ENCODE measurements at regions not wholly inside any gene's neighbourhood (a gene's known extent, or its start where the extent isn't known, plus 50 kb on each side); places are given as distances from the start of the nearest gene placed in this dataset.

- Histone ChIP-seq H4K20me1 (ENCODE audit: insufficient read depth, low read length) (no peaks in the 10 kb centered on the region), H3K4me2 (ENCODE audit: low read depth, low read length) (no peak overlapping the region), H3K27ac (ENCODE audit: insufficient read depth, low read length) (no peak overlapping the region), H3K36me3 (ENCODE audit: control insufficient read depth, insufficient read depth, low read length) (no peaks in the 10 kb centered on the region), H2BK15ac (ENCODE audit: low read depth, low read length) (no peak overlapping the region), H4K5ac (ENCODE audit: low read depth, low read length) (no peak overlapping the region), H3K9me3 (ENCODE audit: control insufficient read depth, insufficient read depth, low read length) (no peaks in the 10 kb centered on the region), H3K27me3 (ENCODE audit: control insufficient read depth, insufficient read depth, low read length) (peaks cover 20% of the 10 kb centered on the region), H3K9me1 (ENCODE audit: insufficient read depth, low read length) (no peaks in the 10 kb centered on the region), H3K4me1 (ENCODE audit: control insufficient read depth, insufficient read depth, low read length) (no peaks in the 10 kb centered on the region; the same call in 1 of the 2 replicates), H3K18ac (ENCODE audit: low read depth, low read length) (no peak overlapping the region), H2BK120ac (ENCODE audit: low read depth, low read length) (no peak overlapping the region), H2AK5ac (ENCODE audit: low read depth, low read length) (no peak overlapping the region), H3K4me3 (ENCODE audit: insufficient read depth, low read depth, low read length) (no peak overlapping the region), H2BK5ac (ENCODE audit: low read depth, low read length, poor library complexity, severe bottlenecking) (no peak overlapping the region), H2BK20ac (ENCODE audit: low read depth, low read length) (no peak overlapping the region), H3K23ac (ENCODE audit: low read depth, low read length) (no peak overlapping the region), H4K8ac (ENCODE audit: low read depth in 2 of 2, low read length in 2 of 2) (no peak overlapping the region), H2AK9ac (replicated peaks; ENCODE audit: low read depth, low read length, poor library complexity) (no peak overlapping the region), H3K56ac (ENCODE audit: extremely low read depth, insufficient read depth, low read length) (no peak overlapping the region), H3K79me1 (ENCODE audit: low read depth in 1 of 2, low read length in 2 of 2) (no peaks in the 10 kb centered on the region), H4K91ac (ENCODE audit: insufficient read depth, low read depth, low read length) (no peak overlapping the region), H3K4ac (ENCODE audit: low read depth, low read length) (no peak overlapping the region), H2AFZ (replicated peaks; ENCODE audit: low read length, poor library complexity) (no peak overlapping the region), H3K14ac (replicated peaks; ENCODE audit: low read depth, low read length) (no peak overlapping the region), H3K9ac (ENCODE audit: low read depth, low read length) (no peak overlapping the region)
- BruUV-seq (replicated peaks) = no TSS peak
- TF ChIP-seq MAFK (IDR thresholded peaks at IDR 0.05; ENCODE audit: low read depth, low read length) (peak; percentile 68; the same call in 1 of the 2 replicates), ELK1 (IDR thresholded peaks at IDR 0.05; ENCODE audit: borderline replicate concordance, low read depth, low read length) (no peak)
- POLR2A ChIA-PET (ENCODE audit: unreplicated experiment) = no interaction called here
- dilution Hi-C loops (cut with HindIII; ENCODE audit: low sequenced_read_pairs, unreplicated experiment) (no loop called here), intact Hi-C loops (cut with micrococcal nuclease) (no loop called here), in situ Hi-C loops (cut with MboI; ENCODE audit: low sequenced_read_pairs) (no loop called here)
- DNase-seq (no peak), ATAC-seq (ENCODE audit: low read depth) (no peak)
- no CpG with 5 or more reads among the region's 2 CpGs for WGBS, 2 experiments (ENCODE audit: extremely low coverage in 2 of 2, insufficient read length in 1 of 2)
- CTCF ChIA-PET = interaction anchor here (1.2 kb wide), 1 partner anchor 100 kb away, joined by 3 read pairs; no protein-coding TSS in a partner anchor
These were observed 200.9 kb downstream of the CLIC5 start for GRCh38 chr6:45814772-45815171.
